ENCODE measurements at regions not wholly inside any gene's neighbourhood (a gene's known extent, or its start where the extent isn't known, plus 50 kb on each side); places are given as distances from the start of the nearest gene placed in this dataset.

DNA sequence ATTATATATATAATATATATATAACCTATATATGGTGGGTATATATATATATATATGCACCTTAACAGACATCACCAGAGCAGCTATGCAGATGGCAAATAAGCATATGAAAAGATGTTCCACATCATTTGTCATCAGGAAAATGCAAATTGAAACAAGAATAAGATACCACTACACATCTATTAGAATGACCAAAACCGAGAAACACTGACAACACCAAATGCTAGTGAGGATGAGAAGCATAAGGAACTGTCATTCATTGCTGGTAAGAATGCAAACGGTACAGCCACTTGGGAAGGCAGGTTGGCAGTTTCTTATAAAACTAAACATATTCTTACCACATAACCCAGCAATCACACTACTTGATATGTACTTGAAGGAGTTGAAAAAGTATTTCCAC lies 219.8 kb upstream of the PRMT6 start:
- Histone ChIP-seq H3K9me3 (replicated peaks; ENCODE audit: control insufficient read depth, insufficient read depth, low read length) (peaks cover 4% of the 10 kb centered on the region), H3K9ac (replicated peaks; ENCODE audit: extremely low read depth, insufficient read depth, low read length) (no peak overlapping the region), H3K4me2 (ENCODE audit: insufficient read depth, low read length) (no peak overlapping the region), H3K9me1 (replicated peaks; ENCODE audit: control insufficient read depth, extremely low read depth, insufficient read depth, low read length) (no peaks in the 10 kb centered on the region), H3K4me1 (ENCODE audit: control insufficient read depth, extremely low read depth, insufficient read depth, low read length) (no peaks in the 10 kb centered on the region), H3K36me3 (ENCODE audit: control insufficient read depth in 2 of 2, extremely low read depth in 1 of 2, insufficient read depth in 2 of 2, low read length in 2 of 2) (no peaks in the 10 kb centered on the region), H3K4me3 (replicated peaks in 1 of 3; ENCODE audit: insufficient read depth in 1 of 3, low read depth in 1 of 3, low read length in 3 of 3) (no peak overlapping the region), H3K79me2 (ENCODE audit: control insufficient read depth, insufficient read depth, low read length) (no peaks in the 10 kb centered on the region), H2AFZ (ENCODE audit: low read depth, low read length) (no peak overlapping the region), H3K27me3 (ENCODE audit: control insufficient read depth in 2 of 2, insufficient read depth in 2 of 2, low read length in 2 of 2) (no peaks in the 10 kb centered on the region), H4K20me1 (replicated peaks; ENCODE audit: control insufficient read depth, extremely low read depth, insufficient read depth, low read length) (no peaks in the 10 kb centered on the region), H3K27ac (ENCODE audit: insufficient read depth, low read depth, low read length) (no peak overlapping the region)
- no TSS peak for BruUV-seq (replicated peaks)
- no peak for FAIRE-seq
- dilution Hi-C loops (cut with MboI; ENCODE audit: extremely low pct_ligation_motif_present, low sequenced_read_pairs), result no loop called here
- intact Hi-C loops (cut with micrococcal nuclease), result no loop called here
- DNase-seq (ENCODE audit: low read depth, low spot score), result no peak
- POLR2A ChIA-PET, result no interaction called here
- no peak for TF ChIP-seq POLR2A (IDR thresholded peaks at IDR 0.05; ENCODE audit: low read depth, low read length)
- no peak for TF ChIP-seq MAX (IDR thresholded peaks at IDR 0.05; ENCODE audit: insufficient read depth, insufficient read length)
- TF ChIP-seq FOS (IDR thresholded peaks at IDR 0.05; ENCODE audit: borderline replicate concordance, insufficient read depth, low read length), result no peak
- TF ChIP-seq POLR2AphosphoS5 (IDR thresholded peaks at IDR 0.05; ENCODE audit: insufficient read depth, low read depth, low read length), result no peak
- no peak for TF ChIP-seq JUN (IDR thresholded peaks at IDR 0.05; ENCODE audit: borderline replicate concordance, insufficient read depth, insufficient read length, low read depth)
- no peak for TF ChIP-seq GATA2 (IDR thresholded peaks at IDR 0.05; ENCODE audit: insufficient read depth, insufficient read length, low read depth, low read length)
- TF ChIP-seq EZH2 (IDR thresholded peaks at IDR 0.05; ENCODE audit: borderline replicate concordance, low read depth, low read length, severe bottlenecking), result no peak
- TF ChIP-seq, protein P1, sequence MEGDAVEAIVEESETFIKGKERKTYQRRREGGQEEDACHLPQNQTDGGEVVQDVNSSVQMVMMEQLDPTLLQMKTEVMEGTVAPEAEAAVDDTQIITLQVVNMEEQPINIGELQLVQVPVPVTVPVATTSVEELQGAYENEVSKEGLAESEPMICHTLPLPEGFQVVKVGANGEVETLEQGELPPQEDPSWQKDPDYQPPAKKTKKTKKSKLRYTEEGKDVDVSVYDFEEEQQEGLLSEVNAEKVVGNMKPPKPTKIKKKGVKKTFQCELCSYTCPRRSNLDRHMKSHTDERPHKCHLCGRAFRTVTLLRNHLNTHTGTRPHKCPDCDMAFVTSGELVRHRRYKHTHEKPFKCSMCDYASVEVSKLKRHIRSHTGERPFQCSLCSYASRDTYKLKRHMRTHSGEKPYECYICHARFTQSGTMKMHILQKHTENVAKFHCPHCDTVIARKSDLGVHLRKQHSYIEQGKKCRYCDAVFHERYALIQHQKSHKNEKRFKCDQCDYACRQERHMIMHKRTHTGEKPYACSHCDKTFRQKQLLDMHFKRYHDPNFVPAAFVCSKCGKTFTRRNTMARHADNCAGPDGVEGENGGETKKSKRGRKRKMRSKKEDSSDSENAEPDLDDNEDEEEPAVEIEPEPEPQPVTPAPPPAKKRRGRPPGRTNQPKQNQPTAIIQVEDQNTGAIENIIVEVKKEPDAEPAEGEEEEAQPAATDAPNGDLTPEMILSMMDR (IDR thresholded peaks at IDR 0.05; ENCODE audit: extremely low read depth in 1 of 2, insufficient read depth in 1 of 2, low read depth in 1 of 2, low read length in 2 of 2), result no peak
- TF ChIP-seq MYC (IDR thresholded peaks at IDR 0.05; ENCODE audit: low read depth, low read length), result no peak
- CTCF ChIA-PET, result interaction anchor here (1.4 kb wide), 1 partner anchor 15 kb away, joined by 5 read pairs; no protein-coding TSS in a partner anchor

Measured in endothelial cell of umbilical vein (primary cell).